Endothelial cell of umbilical vein (primary cell): ENCODE measurements at regions not wholly inside any gene's neighbourhood (a gene's known extent, or its start where the extent isn't known, plus 50 kb on each side); places are given as distances from the start of the nearest gene placed in this dataset.

Experiments used
- BruUV-seq: library from RNA; stranded (reverse); fragments of 400-500 nt; replicated peaks from 2 replicates; lab custom pipeline; 2021; lab: Mats Ljungman, UMichigan
- CTCF ChIA-PET: fragments of 300-600, 350-600 bp; sonication (Branson Sonifier 250); formaldehyde crosslinking; loops from one replicate; lab custom pipeline; 2021; ENCODE audit warnings: antibody characterized with exemption, inconsistent platforms; lab: Charles Lee
- POLR2A ChIA-PET: fragments of 300-600, 350-600 bp; sonication (Branson Sonifier 250); formaldehyde crosslinking; loops from one replicate; lab custom pipeline; 2021; ENCODE audit warnings: antibody characterized with exemption, inconsistent platforms; lab: Charles Lee
- DNase-seq: peaks from one replicate; pipeline ENCODE4 v3.0.0-alpha.2; 2011; ENCODE audit warnings: low read depth, low spot score
- FAIRE-seq: peaks from 2 replicates; lab custom pipeline; 2011; peaks lifted over from hg19 to GRCh38; lab: Jason Lieb, UNC
- H2AFZ ChIP-seq: 2 replicates; pipeline ENCODE4 v1.6.0; 2012; ENCODE audit warnings: low read depth, low read length, control low read depth, inconsistent platforms
- H3K27ac ChIP-seq: 2 replicates; pipeline ENCODE4 v1.5.1; 2011; ENCODE audit warnings: low read depth, mild to moderate bottlenecking, control low read depth, low read length, moderate library complexity; ENCODE audit not compliant: insufficient read depth
- H3K27me3 ChIP-seq, 2 experiments: 2 replicates each; pipeline versions ENCODE4 v1.6.0 to v1.6.1; 2011; ENCODE audit warnings: low read length in 2 of 2, mixed read lengths in 1 of 2; ENCODE audit not compliant: control insufficient read depth in 2 of 2, insufficient read depth in 2 of 2
- H3K36me3 ChIP-seq, 2 experiments: 2 replicates in 1 of 2; 3 replicates in 1 of 2; pipeline ENCODE4 v1.5.1; 2011; ENCODE audit warnings: low read length in 2 of 2, mild to moderate bottlenecking in 1 of 2, moderate library complexity in 1 of 2; ENCODE audit not compliant: control insufficient read depth in 2 of 2, insufficient read depth in 2 of 2; ENCODE audit errors: extremely low read depth in 1 of 2
- H3K4me1 ChIP-seq: 3 replicates; pipeline ENCODE4 v1.5.1; 2011; ENCODE audit warnings: mild to moderate bottlenecking, low read length; ENCODE audit not compliant: control insufficient read depth, insufficient read depth; ENCODE audit errors: extremely low read depth
- H3K4me2 ChIP-seq: 2 replicates; pipeline ENCODE4 v1.6.1; 2011; ENCODE audit warnings: low read length, control low read depth, mixed read lengths; ENCODE audit not compliant: insufficient read depth
- H3K4me3 ChIP-seq, 3 experiments: fragments of 200-600 bp in 1 of 3; sonication (generic), shearing (Covaris generic) in 1 of 3; replicated peaks in 1 of 3; 2 replicates each; pipeline ENCODE4 v1.5.1; 2011 to 2016; ENCODE audit warnings: control low read depth in 3 of 3, low read length in 3 of 3, mild to moderate bottlenecking in 2 of 3, inconsistent platforms in 1 of 3, low read depth in 1 of 3, moderate library complexity in 1 of 3; ENCODE audit not compliant: insufficient read depth in 1 of 3
- H3K79me2 ChIP-seq: 2 replicates; pipeline ENCODE4 v1.6.0; 2012; ENCODE audit warnings: low read length, inconsistent platforms; ENCODE audit not compliant: control insufficient read depth, insufficient read depth
- H3K9ac ChIP-seq: replicated peaks from 2 replicates; pipeline ENCODE3; 2011; ENCODE audit warnings: low read length, control low read depth; ENCODE audit not compliant: insufficient read depth; ENCODE audit errors: extremely low read depth
- H3K9me1 ChIP-seq: replicated peaks from 3 replicates; pipeline ENCODE4 v1.6.0; 2011; ENCODE audit warnings: mild to moderate bottlenecking, low read length; ENCODE audit not compliant: control insufficient read depth, insufficient read depth; ENCODE audit errors: extremely low read depth
- H3K9me3 ChIP-seq: replicated peaks from 2 replicates; pipeline ENCODE4 v1.5.1; 2012; ENCODE audit warnings: low read length, inconsistent platforms; ENCODE audit not compliant: control insufficient read depth, insufficient read depth
- H4K20me1 ChIP-seq: replicated peaks from 2 replicates; pipeline ENCODE3; 2011; ENCODE audit warnings: mild to moderate bottlenecking, low read length; ENCODE audit not compliant: control insufficient read depth, insufficient read depth; ENCODE audit errors: extremely low read depth
- CTCF ChIP-seq, 2 donors: IDR thresholded peaks; 1 replicate in 1 of 2; 2 replicates in 1 of 2; pipeline ENCODE4 v1.5.1; 2011; ENCODE audit warnings: low read length in 2 of 2, mild to moderate bottlenecking in 2 of 2, moderate library complexity in 2 of 2, control low read depth in 1 of 2, inconsistent platforms in 1 of 2, low read depth in 1 of 2; ENCODE audit not compliant: insufficient read depth in 1 of 2; ENCODE audit errors: extremely low read depth in 1 of 2
- EZH2 ChIP-seq: IDR thresholded peaks from 2 replicates; pipeline ENCODE4 v1.6.1; 2012; ENCODE audit warnings: borderline replicate concordance, low read depth, mild to moderate bottlenecking, moderate library complexity, low read length, inconsistent platforms; ENCODE audit not compliant: severe bottlenecking
- FOS ChIP-seq: IDR thresholded peaks from 2 replicates; pipeline ENCODE4 v1.6.1; 2011; ENCODE audit warnings: mild to moderate bottlenecking, low read length, moderate library complexity, borderline replicate concordance; ENCODE audit not compliant: insufficient read depth
- GATA2 ChIP-seq: IDR thresholded peaks from 2 replicates; pipeline ENCODE4 v1.7.0; 2011; ENCODE audit warnings: low read depth, mild to moderate bottlenecking, moderate library complexity, mixed read lengths, low read length; ENCODE audit not compliant: insufficient read length, insufficient read depth
- JUN ChIP-seq: IDR thresholded peaks from 2 replicates; pipeline ENCODE4 v1.6.1; 2011; ENCODE audit warnings: borderline replicate concordance, low read depth; ENCODE audit not compliant: insufficient read length, insufficient read depth
- MAX ChIP-seq: IDR thresholded peaks from 2 replicates; pipeline ENCODE4 v1.6.1; 2011; ENCODE audit not compliant: insufficient read depth, insufficient read length
- MYC ChIP-seq: IDR thresholded peaks from one replicate; pipeline ENCODE4 v1.6.1; 2011; ENCODE audit warnings: mild to moderate bottlenecking, low read depth, low read length
- POLR2A ChIP-seq: IDR thresholded peaks from 2 replicates; pipeline ENCODE4 v1.6.1; 2012; ENCODE audit warnings: low read depth, mild to moderate bottlenecking, control low read depth, low read length
- POLR2AphosphoS5 ChIP-seq: IDR thresholded peaks from 2 replicates; pipeline ENCODE4 v1.6.1; 2012; ENCODE audit warnings: low read depth, mild to moderate bottlenecking, control low read depth, low read length, moderate library complexity; ENCODE audit not compliant: insufficient read depth
- dilution Hi-C: fragments of 300-500 bp; cut with MboI; formaldehyde crosslinking; loops from one replicate; pipeline ENCODE4 v1.15.0; 2019; ENCODE audit warnings: low sequenced_read_pairs; ENCODE audit not compliant: extremely low pct_ligation_motif_present
- intact Hi-C: fragments of 100-400 bp; cut with micrococcal nuclease; formaldehyde crosslinking; loops from one replicate; pipeline ENCODE4 v1.10.0; 2022

- H3K4me3 ChIP-seq = no peak overlapping the region
- H2AFZ ChIP-seq = no peak overlapping the region
- dilution Hi-C loops = no loop called here
- intact Hi-C loops = no loop called here
- no peak overlapping the region for H3K4me2 ChIP-seq
- no peak for TF ChIP-seq EZH2
- TF ChIP-seq POLR2A = no peak
- TF ChIP-seq POLR2AphosphoS5 = no peak
- no peak for TF ChIP-seq CTCF (IDR thresholded peaks at IDR 0.05; ENCODE audit: extremely low read depth in 1 of 2, insufficient read depth in 1 of 2, low read depth in 1 of 2, low read length in 2 of 2)
- no peak for TF ChIP-seq MAX
- TF ChIP-seq JUN = no peak
- no peak for TF ChIP-seq GATA2
- no peak for TF ChIP-seq MYC
- no peak for TF ChIP-seq FOS
- H3K36me3 ChIP-seq = no peaks in the 10 kb centered on the region
- FAIRE-seq (no peak), DNase-seq (no peak)
- H3K9ac ChIP-seq = no peak overlapping the region
- POLR2A ChIA-PET = no interaction called here
- no peaks in the 10 kb centered on the region for H3K79me2 ChIP-seq
- H3K9me1 ChIP-seq = no peaks in the 10 kb centered on the region
- H3K27me3 ChIP-seq = no peaks in the 10 kb centered on the region
- no peaks in the 10 kb centered on the region for H3K9me3 ChIP-seq
- no peak overlapping the region for H3K27ac ChIP-seq
- H4K20me1 ChIP-seq = no peaks in the 10 kb centered on the region
- no peaks in the 10 kb centered on the region for H3K4me1 ChIP-seq
- CTCF ChIA-PET = no interaction called here
- BruUV-seq = no TSS peak
Measured at GRCh38 chr16:64841071-64841470, 280.8 kb downstream of the CDH11 start.
